ENCODE measurements at regions not wholly inside any gene's neighbourhood (a gene's known extent, or its start where the extent isn't known, plus 50 kb on each side); places are given as distances from the start of the nearest gene placed in this dataset.
"Not testable (repeated sequence)": the region's sequence is repeated elsewhere in the genome, so short reads cannot be mapped to it uniquely, and the experiment has no call there.

- Histone ChIP-seq H3K36me3 (no peaks in the 10 kb centered on the region), H3K9me3 (ENCODE audit: low read depth) (no peaks in the 10 kb centered on the region), H3K27ac (no peak overlapping the region), H3K4me1 (ENCODE audit: low read depth) (no peaks in the 10 kb centered on the region), H3K4me3 (no peak overlapping the region), H3K27me3 (peaks cover 12% of the 10 kb centered on the region)
- TF ChIP-seq CTCF (IDR thresholded peaks at IDR 0.05; ENCODE audit: low read depth, low read length): no peak
- DNase-seq (ENCODE audit: low read depth in 1 of 2, low spot score in 1 of 2): no peak
Observed at GRCh38 chr19:30811397-30812098, 439.4 kb downstream of the ZNF536 start.

GRCh38 chr19:30810726-30811125 lies 438.5 kb downstream of the ZNF536 start:
- Histone ChIP-seq H3K9me3 (ENCODE audit: low read depth) (no peaks in the 10 kb centered on the region), H3K4me3 (no peak overlapping the region), H3K36me3 (no peaks in the 10 kb centered on the region), H3K4me1 (ENCODE audit: low read depth) (no peaks in the 10 kb centered on the region), H3K27ac (no peak overlapping the region), H3K27me3 (peaks cover 13% of the 10 kb centered on the region)
- TF ChIP-seq CTCF (IDR thresholded peaks at IDR 0.05; ENCODE audit: low read depth, low read length): no peak
- no peak for DNase-seq (ENCODE audit: low read depth in 1 of 2, low spot score in 1 of 2)

GRCh38 chr19:30807278-30807677 lies 435.1 kb downstream of the ZNF536 start:
- DNase-seq (ENCODE audit: low read depth in 1 of 2, low spot score in 1 of 2): no peak
- Histone ChIP-seq H3K4me1 (ENCODE audit: low read depth) (no peaks in the 10 kb centered on the region), H3K4me3 (no peak overlapping the region), H3K36me3 (no peaks in the 10 kb centered on the region), H3K9me3 (ENCODE audit: low read depth) (no peaks in the 10 kb centered on the region), H3K27me3 (peaks cover 19% of the 10 kb centered on the region), H3K27ac (no peak overlapping the region)
- no peak for TF ChIP-seq CTCF (IDR thresholded peaks at IDR 0.05; ENCODE audit: low read depth, low read length)

GRCh38 chr19:30806311-30806710 lies 434.1 kb downstream of the ZNF536 start:
- Histone ChIP-seq H3K9me3 (ENCODE audit: low read depth) (no peaks in the 10 kb centered on the region), H3K36me3 (no peaks in the 10 kb centered on the region), H3K27ac (no peak overlapping the region), H3K27me3 (peaks cover 28% of the 10 kb centered on the region), H3K4me3 (no peak overlapping the region), H3K4me1 (ENCODE audit: low read depth) (no peaks in the 10 kb centered on the region)
- DNase-seq (ENCODE audit: low read depth in 1 of 2, low spot score in 1 of 2): no peak
- TF ChIP-seq CTCF (IDR thresholded peaks at IDR 0.05; ENCODE audit: low read depth, low read length): no peak

- no peak overlapping the region for H3K4me3 ChIP-seq
- H3K36me3 ChIP-seq: no peaks in the 10 kb centered on the region
- peaks cover 26% of the 10 kb centered on the region for H3K27me3 ChIP-seq
- no peak for DNase-seq (ENCODE audit: low read depth in 1 of 2, low spot score in 1 of 2)
- no peaks in the 10 kb centered on the region for H3K4me1 ChIP-seq (ENCODE audit: low read depth)
- no peak for TF ChIP-seq CTCF (IDR thresholded peaks at IDR 0.05; ENCODE audit: low read depth, low read length)
- no peaks in the 10 kb centered on the region for H3K9me3 ChIP-seq (ENCODE audit: low read depth)
- H3K27ac ChIP-seq: no peak overlapping the region
Observed at GRCh38 chr19:30804751-30805150, 432.6 kb downstream of the ZNF536 start.

- H3K4me3 ChIP-seq; H3K36me3 ChIP-seq; H3K27ac ChIP-seq; H3K4me1 ChIP-seq (ENCODE audit: low read depth); DNase-seq (ENCODE audit: low read depth in 1 of 2, low spot score in 1 of 2); H3K9me3 ChIP-seq (ENCODE audit: low read depth): not testable (repeated sequence)
- peaks cover 30% of the 10 kb centered on the region for H3K27me3 ChIP-seq
Observed at GRCh38 chr19:30804333-30804732, 432.1 kb downstream of the ZNF536 start.
